GM23248 (cell line): ENCODE measurements at regions not wholly inside any gene's neighbourhood (a gene's known extent, or its start where the extent isn't known, plus 50 kb on each side); places are given as distances from the start of the nearest gene placed in this dataset.
A peak's percentile ranks its signal among the peaks of the same experiment; 100 is the strongest.

Experiments used
- DNase-seq: peaks from one replicate; pipeline ENCODE4 v3.0.0-alpha.2; 2015
- H2AFZ ChIP-seq: fragments of 200-600 bp; sonication (generic); 2 replicates; pipeline ENCODE4 v1.6.1; 2016; ENCODE audit warnings: antibody characterized with exemption
- H3F3A ChIP-seq: fragments of 200-600 bp; sonication (generic); 2 replicates; pipeline ENCODE4 v1.6.1; 2016; ENCODE audit warnings: mild to moderate bottlenecking, antibody characterized with exemption, mixed run types; ENCODE audit not compliant: insufficient read depth
- H3K27ac ChIP-seq: fragments of 200-600 bp; sonication (generic); 2 replicates; pipeline ENCODE4 v1.5.1; 2016; ENCODE audit warnings: mild to moderate bottlenecking
- H3K27me3 ChIP-seq: fragments of 200-600 bp; sonication (generic); replicated peaks from 2 replicates; pipeline ENCODE4 v1.6.1; 2016; ENCODE audit warnings: mild to moderate bottlenecking; ENCODE audit not compliant: insufficient read depth
- H3K36me3 ChIP-seq: fragments of 200-600 bp; sonication (generic); 2 replicates; pipeline ENCODE4 v1.6.1; 2016; ENCODE audit warnings: low read depth, mild to moderate bottlenecking
- H3K4me1 ChIP-seq: fragments of 200-600 bp; sonication (generic); 2 replicates; pipeline ENCODE4 v1.6.1; 2016; ENCODE audit warnings: mild to moderate bottlenecking; ENCODE audit not compliant: insufficient read depth
- H3K4me2 ChIP-seq: fragments of 200-600 bp; sonication (generic); one replicate; pipeline ENCODE4 v1.6.1; 2016; ENCODE audit warnings: mild to moderate bottlenecking; ENCODE audit not compliant: unreplicated experiment
- H3K4me3 ChIP-seq: fragments of 200-600 bp; sonication (generic); 2 replicates; pipeline ENCODE4 v1.5.1; 2016; ENCODE audit warnings: mild to moderate bottlenecking
- H3K79me2 ChIP-seq: fragments of 200-600 bp; sonication (generic); 2 replicates; pipeline ENCODE4 v1.6.1; 2016; ENCODE audit warnings: mild to moderate bottlenecking; ENCODE audit not compliant: insufficient read depth
- H3K9ac ChIP-seq: fragments of 200-600 bp; sonication (generic); 2 replicates; pipeline ENCODE4 v1.6.1; 2016; ENCODE audit warnings: mild to moderate bottlenecking
- H3K9me2 ChIP-seq: fragments of 200-600 bp; sonication (generic); 2 replicates; pipeline ENCODE4 v1.6.1; 2016; ENCODE audit warnings: mixed run types, mild to moderate bottlenecking, moderate library complexity; ENCODE audit not compliant: insufficient read depth
- H3K9me3 ChIP-seq: fragments of 200-600 bp; sonication (generic); one replicate; pipeline ENCODE4 v1.6.1; 2017; ENCODE audit warnings: low read depth
- H4K20me1 ChIP-seq: fragments of 200-600 bp; sonication (generic); 2 replicates; pipeline ENCODE4 v1.6.0; 2016; ENCODE audit not compliant: insufficient read depth
- EZH2 ChIP-seq: fragments of 200-600 bp; sonication (generic); IDR thresholded peaks from 2 replicates; pipeline ENCODE4 v1.6.1; 2018; ENCODE audit warnings: antibody characterized with exemption, mild to moderate bottlenecking; ENCODE audit not compliant: insufficient read depth, poor library complexity, severe bottlenecking
- EZH2phosphoT487 ChIP-seq: fragments of 200-600 bp; sonication (generic); IDR thresholded peaks from 2 replicates; pipeline ENCODE4 v1.6.1; 2018; ENCODE audit warnings: antibody characterized with exemption, moderate library complexity, mild to moderate bottlenecking, low read depth; ENCODE audit not compliant: insufficient read depth
- WGBS, 2 experiments: methylation state at CpG; one replicate each; pipeline ENCODE4 v1.1.6; 2015 to 2017; ENCODE audit warnings: low lambda C conversion rate in 2 of 2, low coverage in 1 of 2; ENCODE audit errors: missing lambda C conversion rate in 2 of 2; 5-methylcytosine and 5-hydroxymethylcytosine counted together
- in situ Hi-C: fragments of 300-500 bp; cut with MboI; formaldehyde crosslinking; loops from 2 replicates; pipeline ENCODE4 v1.15.0; 2020

DNA sequence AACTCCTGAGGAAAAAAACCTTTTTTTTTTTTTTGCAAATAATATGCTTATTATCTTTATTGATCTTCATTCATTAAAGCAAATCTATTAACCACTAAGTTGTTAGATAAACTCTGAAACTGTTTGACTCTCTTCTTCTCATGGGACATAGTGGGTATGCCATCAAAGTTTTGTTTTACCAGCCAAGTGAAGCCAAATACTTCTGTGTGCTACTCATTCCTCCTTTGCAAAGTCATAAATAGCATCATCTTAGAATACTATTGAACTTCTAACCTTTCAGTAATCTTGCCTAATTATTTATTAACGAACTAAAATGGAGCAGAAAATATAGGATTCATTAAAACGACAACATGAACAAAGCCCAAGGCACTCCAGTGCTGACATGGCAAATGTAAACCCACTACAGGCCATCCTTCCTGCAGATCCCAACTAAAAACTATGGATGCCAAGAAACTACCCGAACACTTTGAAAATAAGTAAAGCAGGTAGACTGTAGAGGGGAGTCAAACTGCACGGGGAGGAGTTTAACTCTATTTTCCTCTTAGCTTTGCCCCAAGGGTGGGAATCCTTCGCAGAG, 61.2 kb upstream of the ODAD2 start:
- no peak for TF ChIP-seq EZH2
- no peak for TF ChIP-seq EZH2phosphoT487
- Histone ChIP-seq H3K27ac (no peak overlapping the region), H3K9ac (no peak overlapping the region), H2AFZ (no peak overlapping the region), H3K9me3 (no peaks in the 10 kb centered on the region), H3F3A (peaks cover 5% of the 10 kb centered on the region; the same call in 1 of the 2 replicates), H4K20me1 (no peaks in the 10 kb centered on the region), H3K9me2 (no peaks in the 10 kb centered on the region), H3K36me3 (no peaks in the 10 kb centered on the region), H3K79me2 (no peaks in the 10 kb centered on the region), H3K4me3 (no peak overlapping the region), H3K27me3 (no peaks in the 10 kb centered on the region), H3K4me1 (peaks cover 23% of the 10 kb centered on the region), H3K4me2 (peak overlapping the region; percentile 21)
- in situ Hi-C loops, result no loop called here
- whole genome bisulfite sequencing, 2 experiments, result 82 to 88% methylated on average over 5 of the region's 5 CpGs
- peak; percentile 40 for DNase-seq

DNA sequence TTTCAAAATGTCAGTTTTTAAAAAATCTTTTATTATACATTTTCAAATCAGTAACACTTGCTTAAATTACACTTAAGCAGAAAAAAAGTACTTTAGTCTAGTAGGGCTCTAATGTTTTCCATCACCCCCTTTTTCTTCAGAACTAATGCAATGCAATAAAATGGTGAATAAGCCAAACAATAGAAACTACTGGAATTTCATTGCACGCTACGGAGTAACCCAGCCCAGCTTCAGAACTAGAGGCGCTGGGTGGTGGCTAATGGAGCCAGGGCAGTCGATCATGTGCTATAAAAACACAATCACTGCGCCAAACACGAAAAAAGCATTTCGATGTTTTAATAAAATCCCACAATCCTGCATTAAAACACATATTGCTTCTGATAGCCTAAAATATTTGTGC, 59.9 kb upstream of the ODAD2 start:
- H3F3A ChIP-seq, result peaks cover 15% of the 10 kb centered on the region
- no peaks in the 10 kb centered on the region for H3K9me3 ChIP-seq
- H3K4me2 ChIP-seq, result no peak overlapping the region
- H3K36me3 ChIP-seq, result no peaks in the 10 kb centered on the region
- no peak overlapping the region for H3K4me3 ChIP-seq
- H3K79me2 ChIP-seq, result no peaks in the 10 kb centered on the region
- H3K27ac ChIP-seq, result no peak overlapping the region
- H3K27me3 ChIP-seq, result no peaks in the 10 kb centered on the region
- no peak overlapping the region for H2AFZ ChIP-seq
- no peaks in the 10 kb centered on the region for H4K20me1 ChIP-seq
- H3K9me2 ChIP-seq, result no peaks in the 10 kb centered on the region
- peaks cover 33% of the 10 kb centered on the region for H3K4me1 ChIP-seq
- 93% methylated on average over 7 of the region's 7 CpGs for WGBS, 2 experiments
- no peak overlapping the region for H3K9ac ChIP-seq
- in situ Hi-C loops, result no loop called here
- no peak for DNase-seq
- no peak for TF ChIP-seq EZH2phosphoT487
- TF ChIP-seq EZH2, result no peak

DNA sequence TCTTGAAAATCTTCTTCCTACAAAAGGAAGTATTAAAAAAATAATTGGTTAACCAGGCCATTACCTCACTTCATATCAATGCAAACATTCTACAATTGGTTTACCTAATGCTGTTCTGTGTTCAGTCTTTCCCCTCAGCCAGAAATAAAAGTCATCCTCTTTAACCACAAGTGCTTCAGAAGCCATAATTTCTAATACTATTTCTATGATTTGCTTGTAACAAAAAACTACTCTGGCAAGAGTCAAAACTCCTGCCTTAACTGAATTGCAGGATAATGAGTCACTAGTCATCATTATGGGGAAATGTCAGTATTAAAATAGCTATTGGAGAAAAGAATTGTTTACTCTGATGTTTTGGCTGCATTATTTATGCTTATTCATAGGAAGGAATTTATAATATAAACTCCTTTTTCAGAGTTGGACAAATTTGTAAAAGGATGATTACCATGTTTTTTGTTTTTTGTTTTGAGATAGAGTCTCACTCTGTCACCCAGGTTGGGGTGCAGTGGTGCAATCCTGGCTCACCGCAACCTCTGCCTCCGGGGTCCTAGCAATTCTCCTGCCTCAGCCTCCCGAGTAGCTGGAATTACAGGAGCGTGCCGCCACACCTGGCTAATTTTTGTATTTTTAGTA, 55.5 kb upstream of the ODAD2 start:
- Histone ChIP-seq H3K9me3 (no peaks in the 10 kb centered on the region), H2AFZ (no peak overlapping the region), H3K27ac (peak overlapping the region; percentile 85), H3K27me3 (no peaks in the 10 kb centered on the region), H3F3A (peaks cover 20% of the 10 kb centered on the region), H3K9ac (peak overlapping the region; percentile 38), H3K4me3 (peak overlapping the region; percentile 31; the same call in 1 of the 2 replicates), H3K36me3 (no peaks in the 10 kb centered on the region), H3K79me2 (no peaks in the 10 kb centered on the region), H3K9me2 (no peaks in the 10 kb centered on the region), H3K4me2 (peak overlapping the region; percentile 63), H3K4me1 (peaks cover 26% of the 10 kb centered on the region), H4K20me1 (no peaks in the 10 kb centered on the region)
- peak; percentile 94 for DNase-seq
- 18 to 26% methylated on average over 5 of the region's 5 CpGs for WGBS, 2 experiments
- TF ChIP-seq EZH2 (no peak), EZH2phosphoT487 (peak; percentile 87; the same call in 1 of the 2 replicates)
- in situ Hi-C loops, result no loop called here

DNA sequence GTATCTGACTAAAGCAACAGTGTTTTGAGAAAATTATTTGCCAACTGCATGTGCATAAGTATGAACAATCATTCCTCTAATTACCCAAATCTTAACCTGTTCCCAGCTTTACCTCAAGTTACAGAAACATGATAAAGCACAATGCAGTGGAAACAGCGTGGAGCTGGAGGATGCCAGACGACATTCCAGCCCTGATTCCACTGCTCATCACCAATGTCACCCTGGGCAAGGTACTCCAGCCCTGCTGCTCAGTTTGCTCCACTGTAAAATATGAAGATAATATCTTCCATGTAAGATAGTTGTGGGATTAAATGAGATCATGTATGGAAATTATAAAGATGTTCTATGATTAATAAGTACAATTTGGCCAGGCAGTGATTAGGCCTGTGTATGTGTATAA, 50.4 kb upstream of the ODAD2 start:
- H3K27me3 ChIP-seq, result no peaks in the 10 kb centered on the region
- in situ Hi-C loops, result no loop called here
- no peaks in the 10 kb centered on the region for H4K20me1 ChIP-seq
- TF ChIP-seq EZH2phosphoT487, result no peak
- TF ChIP-seq EZH2, result no peak
- H3K9ac ChIP-seq, result no peak overlapping the region
- no peak overlapping the region for H3K4me3 ChIP-seq
- H2AFZ ChIP-seq, result no peak overlapping the region
- peaks cover 8% of the 10 kb centered on the region; the same call in 1 of the 2 replicates for H3F3A ChIP-seq
- no peaks in the 10 kb centered on the region for H3K79me2 ChIP-seq
- no peaks in the 10 kb centered on the region for H3K9me3 ChIP-seq
- H3K4me1 ChIP-seq, result peaks cover 15% of the 10 kb centered on the region
- no peaks in the 10 kb centered on the region for H3K9me2 ChIP-seq
- no peak overlapping the region for H3K27ac ChIP-seq
- DNase-seq, result no peak
- whole genome bisulfite sequencing, 2 experiments, result 93 to 100% methylated on average over 2 of the region's 2 CpGs
- H3K4me2 ChIP-seq, result no peak overlapping the region
- no peaks in the 10 kb centered on the region for H3K36me3 ChIP-seq
